NCI-H1930 (cell line): ENCODE measurements at regions not wholly inside any gene's neighbourhood (a gene's known extent, or its start where the extent isn't known, plus 50 kb on each side); places are given as distances from the start of the nearest gene placed in this dataset.

Experiments used
- DNase-seq, 2 experiments: peaks; one replicate each; lab custom pipeline; 2025; lab: John Stamatoyannopoulos, UW

- DNase-seq: no peak
Observed at GRCh38 chr15:97023488-97023844, 693.0 kb downstream of the NR2F2 start.

- DNase-seq: no peak
Observed at GRCh38 chr15:97026781-97027180, 696.3 kb downstream of the NR2F2 start.

GRCh38 chr15:97027772-97028171 is 697.3 kb downstream of the NR2F2 start:
- DNase-seq: no peak

- no peak for DNase-seq
Observed at GRCh38 chr15:97030251-97030650, 699.8 kb downstream of the NR2F2 start.

- no peak for DNase-seq
Observed at GRCh38 chr15:97036301-97036700, 705.8 kb downstream of the NR2F2 start.

DNA sequence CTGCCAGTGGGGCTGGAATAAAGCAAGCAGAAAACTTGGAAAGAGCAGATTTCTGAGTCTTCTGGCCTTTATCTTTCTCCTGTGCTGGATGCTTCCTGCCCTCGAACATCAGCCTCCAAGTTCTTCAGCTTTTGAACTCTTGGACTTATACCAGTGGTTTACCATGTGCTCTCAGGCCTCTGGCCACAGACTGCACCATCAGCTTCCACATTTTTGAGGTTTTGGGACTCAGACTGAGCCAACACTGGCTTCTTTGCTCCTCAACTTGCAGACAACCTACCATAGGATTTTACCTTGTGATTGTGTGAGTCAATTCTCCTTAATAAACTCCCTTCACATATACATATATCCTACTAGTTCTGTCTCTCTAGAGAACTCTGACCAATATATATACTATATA is 706.6 kb downstream of the NR2F2 start:
- DNase-seq: no peak

DNA sequence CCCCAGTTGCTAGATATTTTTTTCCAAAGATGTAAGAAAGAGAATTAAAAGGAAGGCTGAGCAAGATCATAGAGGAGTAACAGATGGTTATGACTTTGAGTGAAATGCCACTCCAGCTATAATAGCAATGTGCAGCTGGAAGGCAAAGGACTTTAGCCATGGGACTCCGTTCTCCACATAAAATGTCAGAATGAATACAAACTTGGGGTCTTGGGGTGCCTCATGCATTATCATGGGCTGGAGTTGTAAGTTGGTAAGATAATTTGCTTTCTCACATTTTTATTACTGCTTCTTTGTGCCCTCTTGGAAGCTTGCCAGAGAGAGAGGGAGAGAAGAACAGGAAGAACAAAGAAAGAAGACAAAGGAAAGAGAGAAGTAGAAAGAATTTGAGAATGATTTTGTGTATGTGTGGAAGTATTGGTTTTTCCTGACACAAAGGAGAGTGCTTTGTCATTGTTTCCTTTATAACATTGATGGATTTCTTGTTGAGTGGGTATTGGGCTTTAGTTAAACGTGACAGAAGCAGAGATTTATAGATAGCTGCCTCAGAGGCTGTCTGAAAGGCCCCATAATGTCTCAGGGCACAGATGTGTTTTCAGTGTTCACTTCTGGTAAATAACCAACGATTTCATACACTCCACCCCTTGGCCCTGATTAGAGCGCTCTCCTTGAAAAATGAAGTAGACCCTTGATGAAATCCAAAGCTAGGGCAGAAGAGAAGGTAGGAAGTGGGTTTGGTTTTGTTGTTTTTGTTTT is 715.3 kb downstream of the NR2F2 start:
- no peak for DNase-seq

DNA sequence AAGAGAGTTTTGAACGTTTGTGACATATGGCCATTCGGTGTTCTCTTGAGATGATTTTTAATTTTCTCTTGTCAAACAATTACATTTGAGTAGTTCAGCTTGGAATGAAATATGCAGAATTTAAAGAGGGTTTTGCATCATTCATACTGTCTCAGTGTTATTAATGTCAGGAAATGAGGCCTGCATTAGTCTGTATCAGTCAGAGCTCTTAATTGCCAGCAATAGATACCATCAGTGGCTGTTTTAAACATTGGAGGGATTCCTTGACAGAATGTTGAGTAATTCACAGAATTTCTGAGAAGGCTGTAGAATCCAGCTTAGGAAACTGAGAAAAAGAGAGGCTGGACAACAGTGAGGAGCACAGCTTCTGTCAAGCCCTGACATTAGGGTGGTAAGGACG is 722.0 kb downstream of the NR2F2 start:
- DNase-seq: no peak

DNA sequence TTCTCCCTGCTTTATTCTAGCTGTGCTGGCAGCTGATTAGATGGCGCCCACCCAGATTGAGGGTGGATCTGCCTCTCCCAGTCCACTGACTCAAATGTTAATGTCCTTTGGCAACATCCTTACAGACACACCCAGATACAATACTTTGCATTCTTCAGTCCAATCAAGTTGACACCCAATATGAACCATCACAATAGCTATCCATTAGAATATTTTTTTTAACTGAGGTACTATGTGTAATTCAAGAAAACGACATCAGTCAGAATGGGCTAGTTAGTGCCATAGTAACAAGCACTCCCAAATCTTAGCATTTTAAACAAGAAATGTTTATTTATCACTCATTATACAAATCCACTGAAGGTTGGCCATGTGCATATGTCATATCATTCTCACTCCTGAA is 723.1 kb downstream of the NR2F2 start:
- no peak for DNase-seq

DNA sequence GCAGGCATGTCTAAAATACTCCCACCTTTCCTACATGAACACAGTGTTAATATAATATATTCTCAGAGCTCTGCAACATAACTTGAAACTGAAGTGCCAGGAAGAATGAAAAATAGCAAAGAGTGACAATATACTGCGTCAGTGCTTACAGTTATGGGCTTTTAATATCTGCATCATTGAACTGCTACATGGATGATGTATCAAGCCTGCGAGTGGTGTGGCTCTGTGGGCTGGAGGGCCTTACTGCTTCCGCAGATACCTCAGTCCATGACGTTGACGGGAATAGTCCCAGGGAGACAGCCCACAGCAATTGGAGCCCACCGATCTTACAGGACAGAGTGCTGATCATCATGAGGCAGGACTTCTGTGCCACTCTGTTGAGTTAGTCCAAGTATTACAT is 727.0 kb downstream of the NR2F2 start:
- DNase-seq: no peak

GRCh38 chr15:97059281-97059680 is 728.8 kb downstream of the NR2F2 start:
- no peak for DNase-seq

DNA sequence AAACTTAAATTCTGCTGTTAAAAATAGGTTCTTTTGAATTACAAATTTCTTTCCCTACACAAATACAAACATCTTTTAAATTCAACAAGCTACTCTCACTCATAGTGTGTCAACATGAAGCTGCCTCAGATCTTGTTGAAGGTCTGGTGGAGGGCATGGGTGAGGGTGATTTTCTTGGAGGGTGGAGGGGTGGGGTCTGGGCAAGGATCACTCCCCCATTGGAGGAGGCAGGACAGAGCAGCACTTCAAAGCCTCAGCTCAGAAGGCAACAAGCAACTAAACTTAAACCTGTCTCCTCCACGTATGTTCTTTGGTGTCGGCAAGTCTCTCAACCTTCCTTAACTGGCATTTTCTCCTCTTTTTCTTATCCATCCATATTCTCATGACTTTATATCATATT is 730.9 kb downstream of the NR2F2 start:
- DNase-seq: no peak

DNA sequence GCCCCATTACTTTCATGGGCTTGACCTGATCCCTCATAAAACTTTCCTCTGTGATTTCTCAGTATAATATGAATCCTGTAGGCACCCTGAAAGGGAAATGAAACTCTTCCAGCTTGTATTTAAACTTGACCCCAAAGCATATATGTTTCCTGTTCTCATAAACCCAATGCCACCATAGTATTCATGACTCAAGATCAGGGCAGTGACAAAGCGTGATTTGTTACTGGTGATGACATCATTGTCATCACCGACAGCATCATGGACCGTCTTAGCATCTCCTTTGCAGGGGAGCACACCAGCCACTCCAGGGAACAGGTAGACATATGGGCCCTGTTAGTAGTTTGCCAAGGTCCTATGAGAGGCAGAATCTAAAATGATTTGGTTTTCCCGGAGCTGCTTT is 741.2 kb downstream of the NR2F2 start:
- DNase-seq: no peak

DNA sequence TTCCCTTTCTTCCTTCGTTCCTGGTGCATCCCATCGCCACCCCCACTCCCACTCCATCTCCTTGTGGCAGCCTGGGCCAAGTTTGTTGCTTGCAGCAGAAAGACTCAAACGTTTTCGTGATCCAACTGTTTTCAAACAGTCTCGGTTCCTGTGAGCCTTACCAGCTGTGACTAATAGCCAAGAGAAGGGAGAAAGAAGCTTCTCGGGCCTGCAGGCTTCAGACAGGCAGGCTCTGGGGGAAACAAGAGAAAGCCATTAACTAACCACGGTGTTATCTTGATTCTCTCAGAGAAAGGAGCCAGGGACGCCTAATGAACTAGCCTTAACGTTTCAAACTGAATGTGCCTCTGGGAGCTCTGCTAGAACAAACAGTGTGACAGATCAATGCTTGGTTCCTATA is 742.0 kb downstream of the NR2F2 start:
- no peak for DNase-seq

GRCh38 chr15:97076011-97076410 is 745.5 kb downstream of the NR2F2 start:
- no peak for DNase-seq

DNA sequence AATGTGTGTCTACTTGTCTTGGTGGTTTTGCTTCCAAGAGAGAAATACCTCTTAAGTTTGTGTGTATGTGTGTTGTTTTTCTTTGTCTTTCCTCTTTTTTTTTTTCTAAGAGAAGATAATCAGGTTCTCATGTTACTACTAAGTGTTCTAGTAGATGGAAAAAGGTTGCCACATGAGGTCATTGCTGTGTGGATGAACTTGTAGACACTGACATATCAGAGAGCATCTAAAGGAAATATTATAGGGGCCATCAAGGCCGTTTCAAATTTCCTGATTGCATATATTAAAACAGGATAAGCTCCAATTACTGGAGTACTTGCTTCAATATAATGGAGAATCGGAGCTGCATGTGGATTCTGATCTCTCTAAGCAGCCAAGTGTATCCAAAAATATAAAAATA is 747.5 kb downstream of the NR2F2 start:
- no peak for DNase-seq

DNA sequence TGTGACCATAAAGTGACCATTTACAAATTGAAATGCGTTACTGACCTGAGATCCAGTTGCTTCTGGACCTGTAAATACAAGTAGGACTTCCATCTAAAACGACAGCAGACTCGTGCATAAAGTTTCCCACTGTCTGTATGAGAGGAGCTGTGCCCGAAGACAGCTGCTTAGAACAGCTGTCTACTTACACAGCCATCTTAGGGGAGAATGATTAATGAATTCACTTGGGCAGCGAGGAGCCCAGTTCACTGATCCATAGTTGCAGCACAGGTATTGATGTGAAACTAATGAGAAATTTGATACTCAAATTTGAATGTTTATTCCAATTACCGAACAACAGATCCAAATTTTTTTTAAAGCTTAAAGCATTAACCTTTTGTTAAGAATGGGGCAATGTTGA is 748.1 kb downstream of the NR2F2 start:
- no peak for DNase-seq

- DNase-seq: no peak
Observed at GRCh38 chr15:97081666-97082226, 751.2 kb downstream of the NR2F2 start.

- DNase-seq: no peak
Observed at GRCh38 chr15:97082830-97083229, 752.3 kb downstream of the NR2F2 start.

DNA sequence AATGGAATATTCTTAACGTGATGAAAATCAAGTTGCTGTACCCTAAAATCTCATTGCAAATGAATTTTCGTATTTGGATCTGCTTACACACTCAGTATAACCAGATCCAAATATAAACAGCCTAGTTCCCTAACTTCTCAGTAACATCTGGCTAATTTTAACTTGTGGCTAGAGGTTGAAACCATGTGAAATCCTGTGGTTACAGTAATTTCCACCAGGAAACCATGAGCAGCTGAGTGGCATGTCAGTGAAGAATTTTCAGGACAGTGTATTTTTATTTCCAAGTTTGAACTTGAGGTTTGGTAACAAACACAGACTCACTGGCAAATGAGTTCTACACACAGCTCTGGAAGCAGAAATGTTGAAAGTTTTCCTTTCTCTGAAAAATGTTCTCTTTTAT is 754.1 kb downstream of the NR2F2 start:
- no peak for DNase-seq

GRCh38 chr15:97085731-97086130 is 755.2 kb downstream of the NR2F2 start:
- no peak for DNase-seq

DNA sequence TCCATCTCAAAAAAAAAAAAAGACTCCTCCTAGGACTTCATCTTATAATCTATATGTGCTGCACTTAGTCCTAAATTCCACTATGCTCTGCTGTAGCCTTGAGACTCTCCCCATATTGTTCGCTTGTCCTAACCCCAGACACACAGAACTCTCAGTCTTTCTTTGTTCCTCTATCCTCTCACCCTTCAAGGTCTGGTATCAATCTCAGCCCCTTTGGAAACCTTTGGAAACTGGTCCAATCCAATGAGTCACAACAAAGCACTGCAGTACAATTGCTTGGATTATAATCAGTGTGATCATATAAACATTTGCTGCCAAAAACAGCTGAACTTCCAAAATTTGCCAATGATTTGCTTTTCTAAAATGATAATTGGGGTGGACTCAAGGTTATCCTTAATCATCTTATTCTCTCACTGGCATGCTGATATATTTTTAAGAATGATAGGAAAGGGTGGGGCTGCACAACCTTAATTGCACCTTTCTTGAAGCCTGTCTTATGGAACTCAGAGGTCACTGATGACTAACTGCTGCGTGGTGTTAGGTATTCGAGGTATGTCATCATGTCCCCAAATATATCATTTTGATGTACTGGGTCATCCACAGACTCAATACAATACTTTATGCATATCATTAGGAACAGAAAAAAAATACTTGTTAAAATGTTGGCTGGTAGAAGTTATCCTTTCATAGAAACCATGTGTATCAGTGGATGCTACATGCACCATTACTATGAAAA is 756.7 kb downstream of the NR2F2 start:
- no peak for DNase-seq

DNA sequence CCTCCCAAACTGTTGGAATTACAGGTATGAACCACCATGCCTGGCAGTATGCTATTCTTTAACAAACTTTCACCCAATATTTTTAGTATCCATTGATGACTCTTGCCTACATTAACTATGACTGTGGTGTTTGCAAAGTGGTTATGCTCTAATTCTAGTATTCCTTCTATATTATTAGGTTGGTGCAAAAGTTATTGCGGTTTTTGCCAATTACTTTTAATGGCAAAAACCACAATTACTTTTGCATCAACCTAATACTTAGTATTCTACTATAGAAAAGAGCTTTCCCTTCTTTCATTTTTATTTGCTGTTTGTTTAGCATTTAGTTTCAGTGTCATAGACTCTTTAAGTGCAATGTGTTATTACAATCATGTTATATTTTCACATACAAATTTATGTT is 760.6 kb downstream of the NR2F2 start:
- DNase-seq: no peak

- no peak for DNase-seq
Observed at GRCh38 chr15:97092656-97093055, 762.2 kb downstream of the NR2F2 start.
